SK-N-SH (cell line): ENCODE measurements at regions not wholly inside any gene's neighbourhood (a gene's known extent, or its start where the extent isn't known, plus 50 kb on each side); places are given as distances from the start of the nearest gene placed in this dataset.

Experiments
- CHD2 ChIP-seq: fragments of 150-350 bp; IDR thresholded peaks from 2 replicates; pipeline ENCODE4 v1.6.1; 2018; ENCODE audit warnings: low read length; ENCODE audit not compliant: partially characterized antibody
- EP300 ChIP-seq, 2 experiments: IDR thresholded peaks; 2 replicates each; pipeline versions ENCODE4 v1.4.0 to v1.6.1; 2012; ENCODE audit warnings: borderline replicate concordance in 1 of 2, low read depth in 1 of 2, low read length in 1 of 2
- EZH2phosphoT487 ChIP-seq: fragments of 200-600 bp; sonication (generic); IDR thresholded peaks from 2 replicates; pipeline ENCODE4 v1.6.1; 2017; ENCODE audit warnings: low read depth, mixed run types, mild to moderate bottlenecking, antibody characterized with exemption, moderate library complexity, borderline replicate concordance
- JUND ChIP-seq: IDR thresholded peaks from 2 replicates; pipeline ENCODE4 v1.4.0; 2012
- POLR2AphosphoS5 ChIP-seq: IDR thresholded peaks from 2 replicates; pipeline ENCODE4 v1.6.1; 2012; ENCODE audit warnings: low read depth, low read length
- RFX5 ChIP-seq: IDR thresholded peaks from 2 replicates; pipeline ENCODE4 v1.6.1; 2012; ENCODE audit warnings: mild to moderate bottlenecking, improper control_type of control experiment, low read length
- SMC3 ChIP-seq: IDR thresholded peaks from 2 replicates; pipeline ENCODE4 v1.6.1; 2012; ENCODE audit warnings: low read depth, low read length, improper control_type of control experiment
- TF ChIP-seq, protein P1 (sequence below): fragments of 200-600 bp; sonication (generic); IDR thresholded peaks from 2 replicates; pipeline ENCODE4 v1.6.1; 2017; ENCODE audit warnings: antibody characterized with exemption, mild to moderate bottlenecking, moderate library complexity
- TF ChIP-seq, protein P2 (sequence below): IDR thresholded peaks from 2 replicates; pipeline ENCODE4 v1.6.1; 2012; ENCODE audit warnings: mild to moderate bottlenecking, low read depth, low read length, moderate library complexity

GRCh38 chr11:112809429-112809828, 151.8 kb upstream of the NCAM1 start:
- TF ChIP-seq, protein P1, sequence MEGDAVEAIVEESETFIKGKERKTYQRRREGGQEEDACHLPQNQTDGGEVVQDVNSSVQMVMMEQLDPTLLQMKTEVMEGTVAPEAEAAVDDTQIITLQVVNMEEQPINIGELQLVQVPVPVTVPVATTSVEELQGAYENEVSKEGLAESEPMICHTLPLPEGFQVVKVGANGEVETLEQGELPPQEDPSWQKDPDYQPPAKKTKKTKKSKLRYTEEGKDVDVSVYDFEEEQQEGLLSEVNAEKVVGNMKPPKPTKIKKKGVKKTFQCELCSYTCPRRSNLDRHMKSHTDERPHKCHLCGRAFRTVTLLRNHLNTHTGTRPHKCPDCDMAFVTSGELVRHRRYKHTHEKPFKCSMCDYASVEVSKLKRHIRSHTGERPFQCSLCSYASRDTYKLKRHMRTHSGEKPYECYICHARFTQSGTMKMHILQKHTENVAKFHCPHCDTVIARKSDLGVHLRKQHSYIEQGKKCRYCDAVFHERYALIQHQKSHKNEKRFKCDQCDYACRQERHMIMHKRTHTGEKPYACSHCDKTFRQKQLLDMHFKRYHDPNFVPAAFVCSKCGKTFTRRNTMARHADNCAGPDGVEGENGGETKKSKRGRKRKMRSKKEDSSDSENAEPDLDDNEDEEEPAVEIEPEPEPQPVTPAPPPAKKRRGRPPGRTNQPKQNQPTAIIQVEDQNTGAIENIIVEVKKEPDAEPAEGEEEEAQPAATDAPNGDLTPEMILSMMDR: no peak
- TF ChIP-seq, protein P2, sequence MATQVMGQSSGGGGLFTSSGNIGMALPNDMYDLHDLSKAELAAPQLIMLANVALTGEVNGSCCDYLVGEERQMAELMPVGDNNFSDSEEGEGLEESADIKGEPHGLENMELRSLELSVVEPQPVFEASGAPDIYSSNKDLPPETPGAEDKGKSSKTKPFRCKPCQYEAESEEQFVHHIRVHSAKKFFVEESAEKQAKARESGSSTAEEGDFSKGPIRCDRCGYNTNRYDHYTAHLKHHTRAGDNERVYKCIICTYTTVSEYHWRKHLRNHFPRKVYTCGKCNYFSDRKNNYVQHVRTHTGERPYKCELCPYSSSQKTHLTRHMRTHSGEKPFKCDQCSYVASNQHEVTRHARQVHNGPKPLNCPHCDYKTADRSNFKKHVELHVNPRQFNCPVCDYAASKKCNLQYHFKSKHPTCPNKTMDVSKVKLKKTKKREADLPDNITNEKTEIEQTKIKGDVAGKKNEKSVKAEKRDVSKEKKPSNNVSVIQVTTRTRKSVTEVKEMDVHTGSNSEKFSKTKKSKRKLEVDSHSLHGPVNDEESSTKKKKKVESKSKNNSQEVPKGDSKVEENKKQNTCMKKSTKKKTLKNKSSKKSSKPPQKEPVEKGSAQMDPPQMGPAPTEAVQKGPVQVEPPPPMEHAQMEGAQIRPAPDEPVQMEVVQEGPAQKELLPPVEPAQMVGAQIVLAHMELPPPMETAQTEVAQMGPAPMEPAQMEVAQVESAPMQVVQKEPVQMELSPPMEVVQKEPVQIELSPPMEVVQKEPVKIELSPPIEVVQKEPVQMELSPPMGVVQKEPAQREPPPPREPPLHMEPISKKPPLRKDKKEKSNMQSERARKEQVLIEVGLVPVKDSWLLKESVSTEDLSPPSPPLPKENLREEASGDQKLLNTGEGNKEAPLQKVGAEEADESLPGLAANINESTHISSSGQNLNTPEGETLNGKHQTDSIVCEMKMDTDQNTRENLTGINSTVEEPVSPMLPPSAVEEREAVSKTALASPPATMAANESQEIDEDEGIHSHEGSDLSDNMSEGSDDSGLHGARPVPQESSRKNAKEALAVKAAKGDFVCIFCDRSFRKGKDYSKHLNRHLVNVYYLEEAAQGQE: no peak
- TF ChIP-seq SMC3: no peak
- TF ChIP-seq CHD2: no peak
- TF ChIP-seq POLR2AphosphoS5: no peak
- no peak for TF ChIP-seq EZH2phosphoT487
- no peak for TF ChIP-seq EP300 (IDR thresholded peaks at IDR 0.05; ENCODE audit: borderline replicate concordance in 1 of 2, low read depth in 1 of 2, low read length in 1 of 2)
- TF ChIP-seq RFX5: no peak
- TF ChIP-seq JUND: no peak
